HG02870 (cell line): ENCODE measurements at regions not wholly inside any gene's neighbourhood (a gene's known extent, or its start where the extent isn't known, plus 50 kb on each side); places are given as distances from the start of the nearest gene placed in this dataset.

Source experiments
- ATAC-seq: cut with Tn5 transposase; IDR thresholded peaks from one replicate; pipeline ENCODE4 v1.9.1; 2021; ENCODE audit warnings: mild to moderate bottlenecking, moderate library complexity; ENCODE audit not compliant: unreplicated experiment

GRCh38 chr20:60410618-60411264 is 452.5 kb downstream of the CDH26 start:
- ATAC-seq, result no peak

GRCh38 chr20:60411813-60412212 is 453.6 kb downstream of the CDH26 start:
- ATAC-seq, result no peak

- no peak for ATAC-seq
Measured at GRCh38 chr20:60420676-60421229, 462.5 kb downstream of the CDH26 start.

GRCh38 chr20:60422848-60423247 is 464.6 kb downstream of the CDH26 start:
- ATAC-seq, result no peak

- ATAC-seq, result no peak
Measured at GRCh38 chr20:60424267-60424902, 466.2 kb downstream of the CDH26 start.

DNA sequence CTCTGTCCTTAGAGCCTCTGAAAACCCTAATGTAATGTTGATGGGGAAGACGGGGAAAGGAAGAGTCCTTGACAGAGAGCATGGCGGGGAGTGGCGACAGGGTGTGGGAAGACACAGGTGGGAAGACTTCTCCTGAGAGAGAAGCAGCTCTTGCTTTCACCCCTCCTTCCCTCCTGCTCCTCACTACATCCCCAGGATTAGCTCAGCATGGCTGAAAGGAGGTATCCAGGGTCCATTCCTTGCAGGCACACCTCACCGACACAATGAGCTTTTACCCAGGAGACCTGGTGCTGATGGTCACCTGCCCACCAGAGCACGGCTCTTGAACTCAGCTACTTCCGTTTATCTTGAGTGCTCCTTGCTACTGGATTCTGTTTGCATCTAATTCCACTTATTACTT is 469.3 kb downstream of the CDH26 start:
- ATAC-seq, result no peak

GRCh38 chr20:60428651-60429050 is 470.4 kb downstream of the CDH26 start:
- no peak for ATAC-seq

GRCh38 chr20:60430516-60431001 is 472.3 kb downstream of the CDH26 start:
- no peak for ATAC-seq

GRCh38 chr20:60431349-60431748 is 473.1 kb downstream of the CDH26 start:
- no peak for ATAC-seq

DNA sequence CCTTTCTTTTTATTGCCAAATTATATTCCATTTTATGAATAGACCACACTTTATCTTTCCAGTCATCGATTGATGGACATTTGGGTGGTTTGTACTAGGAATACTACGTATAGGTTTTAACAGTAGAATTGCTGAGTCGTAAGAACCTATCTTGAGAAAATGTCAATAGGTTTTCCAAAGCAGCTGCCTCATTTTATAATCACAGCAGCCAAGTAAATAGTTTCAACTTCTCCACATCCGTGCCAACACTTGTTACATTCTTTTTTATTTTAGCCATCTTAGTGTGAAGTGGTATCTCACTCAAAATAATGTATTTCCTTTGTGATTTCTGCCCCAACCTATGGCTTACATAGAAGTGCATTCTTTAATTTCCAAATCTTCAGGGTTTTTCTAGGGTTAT is 479.2 kb downstream of the CDH26 start:
- ATAC-seq, result no peak

- ATAC-seq, result no peak
Measured at GRCh38 chr20:60446267-60447111, 488.3 kb downstream of the CDH26 start.

GRCh38 chr20:60447703-60448102 is 489.5 kb downstream of the CDH26 start:
- no peak for ATAC-seq

- ATAC-seq, result no peak
Measured at GRCh38 chr20:60453388-60454246, 495.4 kb downstream of the CDH26 start.

DNA sequence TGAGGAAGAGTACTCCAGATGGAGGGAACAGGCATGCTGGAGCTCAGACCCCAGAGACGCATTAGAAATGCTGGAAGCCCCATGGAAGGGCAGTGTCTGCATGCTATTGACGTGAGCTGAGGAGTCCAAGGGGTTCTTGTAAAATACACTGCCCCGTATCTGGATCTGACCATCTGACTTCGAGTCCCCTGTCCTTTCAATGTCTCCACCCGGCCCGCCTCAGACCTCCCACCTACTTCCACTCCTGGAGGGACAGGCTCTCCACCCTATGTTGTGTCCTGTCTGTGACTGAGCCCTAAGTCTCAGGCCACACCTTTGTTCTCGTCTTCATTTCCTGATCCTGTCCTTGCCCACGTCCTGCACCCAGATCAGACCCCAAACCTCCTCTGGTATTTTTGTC is 496.3 kb downstream of the CDH26 start:
- ATAC-seq, result no peak

GRCh38 chr20:60455272-60455671 is 497.0 kb downstream of the CDH26 start:
- ATAC-seq, result no peak

GRCh38 chr20:60459212-60459611 is 501.0 kb downstream of the CDH26 start:
- ATAC-seq, result no peak

DNA sequence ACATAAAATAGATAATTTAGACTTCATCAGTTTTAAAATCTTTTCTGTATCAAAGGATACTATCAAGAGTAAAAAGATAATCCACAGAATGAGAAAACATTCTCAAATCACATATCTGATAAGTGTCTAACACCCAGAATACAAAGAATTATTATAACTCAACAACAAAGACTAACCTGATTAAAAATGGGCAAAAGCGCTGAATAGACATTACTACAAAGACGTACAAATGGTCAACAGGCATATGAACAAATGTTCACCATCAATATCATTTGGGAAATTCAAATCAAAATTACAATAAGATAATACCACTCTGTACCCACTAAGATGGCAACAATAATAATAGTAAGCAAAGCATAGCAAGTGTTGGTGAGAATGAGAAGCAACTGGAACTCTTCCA is 503.8 kb downstream of the CDH26 start:
- no peak for ATAC-seq

- no peak for ATAC-seq
Measured at GRCh38 chr20:60463798-60464197, 505.6 kb downstream of the CDH26 start.

DNA sequence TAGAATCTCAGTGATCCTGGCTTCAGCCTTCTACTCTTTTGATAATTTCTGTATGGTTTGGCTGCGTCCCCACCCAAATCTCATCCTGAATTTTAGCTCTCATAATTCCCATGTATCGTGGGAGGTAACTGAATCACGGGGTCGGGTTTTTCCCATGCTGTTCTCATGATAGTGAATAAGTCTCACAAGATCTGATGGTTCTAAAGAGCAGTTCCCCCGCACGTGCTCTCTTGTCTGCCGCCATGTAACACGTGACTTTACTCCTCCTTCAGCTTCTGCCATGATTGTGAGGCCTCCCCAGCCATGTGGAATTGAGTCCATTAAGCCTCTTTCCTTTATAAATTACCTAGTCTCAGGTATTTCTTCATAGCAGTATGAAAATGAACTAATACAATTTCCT is 507.2 kb downstream of the CDH26 start:
- no peak for ATAC-seq

DNA sequence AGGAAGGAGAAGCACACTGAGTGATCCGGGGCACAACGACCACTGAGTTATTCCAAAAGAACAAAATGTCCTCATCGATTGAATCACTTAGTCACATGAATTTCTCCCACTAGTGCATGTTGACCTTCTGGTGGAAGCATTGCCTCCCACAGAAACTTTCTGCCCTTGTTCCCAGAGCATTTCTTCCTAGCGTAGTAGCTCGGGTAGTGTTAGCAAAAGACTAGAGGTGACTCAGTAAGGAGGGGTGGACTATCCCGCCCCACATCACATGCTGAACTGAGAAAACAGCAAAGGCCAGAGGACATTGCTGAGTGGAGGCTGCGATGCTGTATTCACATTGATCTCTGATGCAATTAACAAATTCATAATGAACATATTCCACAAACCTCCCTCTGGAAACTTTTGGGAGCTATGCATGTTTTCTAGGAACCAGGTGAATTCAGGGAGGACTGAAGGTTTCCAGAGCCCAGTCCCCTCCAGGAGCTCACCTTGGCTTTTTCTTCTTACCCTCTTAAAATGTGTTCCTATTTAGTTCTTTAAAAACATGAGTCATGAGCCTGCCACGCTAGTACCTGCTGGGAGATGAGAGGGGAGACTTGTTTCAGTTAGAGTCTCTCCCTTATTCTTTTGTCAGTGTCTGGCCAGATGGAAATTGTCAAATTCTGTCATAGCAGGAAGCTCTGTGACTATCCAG is 507.9 kb downstream of the CDH26 start:
- no peak for ATAC-seq
